ENCODE measurements at regions not wholly inside any gene's neighbourhood (a gene's known extent, or its start where the extent isn't known, plus 50 kb on each side); places are given as distances from the start of the nearest gene placed in this dataset.

DNA sequence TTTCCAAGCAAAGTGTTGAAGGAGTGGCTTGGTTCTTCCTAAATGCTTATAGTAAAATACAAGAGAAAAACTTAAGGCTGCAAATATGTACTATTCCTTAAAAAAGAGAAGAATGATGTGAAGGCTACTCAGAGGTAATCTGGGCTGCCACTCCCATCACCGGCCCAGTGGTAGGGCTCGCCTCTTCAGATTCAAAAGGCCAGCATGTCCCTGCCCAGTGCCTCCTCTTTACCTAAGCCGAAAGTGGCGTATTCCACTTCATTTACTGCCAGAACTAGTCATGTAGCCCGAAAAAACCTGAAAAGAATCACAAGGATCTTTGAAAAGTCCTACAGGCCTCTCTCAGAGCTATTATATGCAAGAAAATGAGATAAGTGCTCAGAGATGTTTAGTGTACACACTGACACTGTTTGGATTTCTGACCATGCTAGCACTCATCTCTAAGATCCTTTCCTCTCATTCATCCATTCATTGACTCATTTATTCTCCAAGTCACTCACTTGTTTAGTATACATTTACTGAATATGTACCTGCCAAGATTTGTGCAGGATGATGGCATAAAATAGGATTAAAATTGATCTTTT lies 373.3 kb upstream of the THBS1 start:
- Histone ChIP-seq H3K27me3 (ENCODE audit: insufficient read depth in 3 of 3, low read length in 2 of 3) (no peaks in the 10 kb centered on the region), H3K4me3 (no peak overlapping the region), H3K36me3 (ENCODE audit: insufficient read depth in 1 of 2, low read depth in 1 of 2) (no peaks in the 10 kb centered on the region), H3K27ac (no peak overlapping the region), H3K4me1 (no peaks in the 10 kb centered on the region), H3K9me3 (peaks cover 3% of the 10 kb centered on the region)
- WGBS, 3 donors = 94 to 96% (median 94%) methylated on average over 5 of the region's 5 CpGs
- TF ChIP-seq CTCF (IDR thresholded peaks at IDR 0.05) = no peak
- DNase-seq (no peak), ATAC-seq (no peak)
- intact Hi-C loops (cut with DNase I) = no loop called here

GRCh38 chr15:39208187-39208586 lies 372.7 kb upstream of the THBS1 start:
- ATAC-seq = no peak
- peaks cover 3% of the 10 kb centered on the region for H3K9me3 ChIP-seq
- TF ChIP-seq CTCF (IDR thresholded peaks at IDR 0.05) = no peak
- no peak overlapping the region for H3K27ac ChIP-seq
- no peaks in the 10 kb centered on the region for H3K27me3 ChIP-seq (ENCODE audit: insufficient read depth in 3 of 3, low read length in 2 of 3)
- DNase-seq = no peak
- intact Hi-C loops (cut with DNase I) = no loop called here
- no peaks in the 10 kb centered on the region for H3K4me1 ChIP-seq
- no peak overlapping the region for H3K4me3 ChIP-seq
- WGBS, 3 donors = 87 to 93% (median 89%) methylated on average over 2 of the region's 2 CpGs
- H3K36me3 ChIP-seq (ENCODE audit: insufficient read depth in 1 of 2, low read depth in 1 of 2) = no peaks in the 10 kb centered on the region

DNA sequence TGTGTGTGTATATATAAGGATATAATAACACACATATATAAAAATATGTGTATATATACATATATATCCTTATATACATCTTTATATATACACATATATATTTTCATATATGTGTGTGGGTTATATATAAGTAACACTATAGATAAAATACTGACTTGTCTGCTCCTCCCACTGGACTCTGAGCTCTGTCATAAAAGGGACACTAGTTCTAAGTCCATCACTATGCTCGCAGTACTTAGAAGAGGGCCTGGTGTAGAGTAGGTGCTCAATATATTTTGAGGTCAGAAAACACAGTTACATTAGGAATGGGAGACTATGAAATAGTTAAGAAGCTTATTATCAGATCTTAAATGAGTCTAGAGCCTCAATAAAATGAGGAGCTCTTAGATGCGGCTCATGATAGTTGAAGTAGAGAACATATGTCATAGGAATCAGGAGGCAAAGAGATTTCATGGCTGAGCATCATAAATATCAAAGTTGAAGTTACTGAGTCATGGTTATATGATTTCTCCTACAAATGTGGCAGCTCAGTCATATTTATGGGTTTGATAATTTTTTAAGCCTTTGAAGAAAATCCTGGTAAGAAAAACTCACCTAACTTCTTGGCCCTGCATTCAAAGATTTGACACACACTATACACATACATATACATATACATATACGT lies 371.2 kb upstream of the THBS1 start:
- Histone ChIP-seq H3K9me3 (peaks cover 3% of the 10 kb centered on the region), H3K36me3 (ENCODE audit: insufficient read depth in 1 of 2, low read depth in 1 of 2) (no peaks in the 10 kb centered on the region), H3K27me3 (ENCODE audit: insufficient read depth in 3 of 3, low read length in 2 of 3) (no peaks in the 10 kb centered on the region), H3K4me3 (no peak overlapping the region), H3K4me1 (no peaks in the 10 kb centered on the region), H3K27ac (no peak overlapping the region)
- intact Hi-C loops (cut with DNase I) = no loop called here
- no peak for TF ChIP-seq CTCF (IDR thresholded peaks at IDR 0.05)
- DNase-seq (no peak), ATAC-seq (no peak)
- WGBS, 3 donors = 94 to 97% (median 96%) methylated on average over 3 of the region's 3 CpGs

DNA sequence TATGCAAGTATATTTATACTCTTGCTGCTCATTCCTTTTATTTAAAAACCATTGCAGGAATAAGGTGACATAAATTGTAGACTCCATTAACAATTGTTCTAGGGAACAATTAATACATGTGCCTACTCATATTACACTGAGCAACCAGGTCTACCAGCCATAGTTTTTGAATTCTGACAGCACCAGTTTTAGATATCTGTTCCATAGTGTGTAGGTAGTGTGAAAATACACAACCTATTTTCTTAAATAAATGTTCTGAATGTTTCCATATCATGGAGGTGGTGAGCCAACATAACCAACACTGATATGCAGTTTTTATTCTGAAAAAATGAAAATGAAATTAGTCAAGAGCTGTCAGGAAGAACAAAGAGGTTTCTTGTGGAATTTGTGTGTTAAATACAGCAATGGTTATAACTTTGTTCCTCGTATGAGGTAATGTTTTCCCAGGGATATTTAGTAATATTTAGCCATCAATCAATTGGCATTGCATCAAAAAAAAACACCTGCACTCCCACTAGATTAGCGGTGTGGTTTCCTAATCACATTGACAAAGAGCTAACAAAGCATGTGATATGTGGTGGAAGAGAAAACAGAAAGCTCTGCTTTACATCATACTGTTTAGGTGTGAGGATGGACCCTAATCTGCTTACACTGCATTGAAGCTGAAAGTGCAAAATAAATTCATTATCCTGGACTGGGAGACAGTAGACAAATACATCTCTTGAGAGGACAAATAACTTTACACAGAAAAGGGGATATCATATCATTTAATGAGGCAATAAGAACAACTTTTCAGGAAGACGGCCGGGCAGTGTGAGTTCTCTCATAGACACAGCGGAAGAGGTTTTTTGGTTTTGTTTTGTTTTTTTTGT lies 369.5 kb upstream of the THBS1 start:
- 70 to 87% (median 82%) methylated on average over 5 of the region's 5 CpGs for WGBS, 3 donors
- intact Hi-C loops (cut with DNase I) = no loop called here
- H3K27ac ChIP-seq = no peak overlapping the region
- no peaks in the 10 kb centered on the region for H3K36me3 ChIP-seq (ENCODE audit: insufficient read depth in 1 of 2, low read depth in 1 of 2)
- H3K4me1 ChIP-seq = no peaks in the 10 kb centered on the region
- no peak overlapping the region for H3K4me3 ChIP-seq
- no peak for ATAC-seq
- TF ChIP-seq CTCF (IDR thresholded peaks at IDR 0.05) = no peak
- H3K27me3 ChIP-seq (ENCODE audit: insufficient read depth in 3 of 3, low read length in 2 of 3) = no peaks in the 10 kb centered on the region
- no peak for DNase-seq
- peaks cover 3% of the 10 kb centered on the region for H3K9me3 ChIP-seq
